HG02852 (cell line): ENCODE measurements at regions not wholly inside any gene's neighbourhood (a gene's known extent, or its start where the extent isn't known, plus 50 kb on each side); places are given as distances from the start of the nearest gene placed in this dataset.

Experiments
- ATAC-seq: cut with Tn5 transposase; IDR thresholded peaks from one replicate; pipeline ENCODE4 v1.9.1; 2021; ENCODE audit warnings: mild to moderate bottlenecking, moderate library complexity; ENCODE audit not compliant: unreplicated experiment

DNA sequence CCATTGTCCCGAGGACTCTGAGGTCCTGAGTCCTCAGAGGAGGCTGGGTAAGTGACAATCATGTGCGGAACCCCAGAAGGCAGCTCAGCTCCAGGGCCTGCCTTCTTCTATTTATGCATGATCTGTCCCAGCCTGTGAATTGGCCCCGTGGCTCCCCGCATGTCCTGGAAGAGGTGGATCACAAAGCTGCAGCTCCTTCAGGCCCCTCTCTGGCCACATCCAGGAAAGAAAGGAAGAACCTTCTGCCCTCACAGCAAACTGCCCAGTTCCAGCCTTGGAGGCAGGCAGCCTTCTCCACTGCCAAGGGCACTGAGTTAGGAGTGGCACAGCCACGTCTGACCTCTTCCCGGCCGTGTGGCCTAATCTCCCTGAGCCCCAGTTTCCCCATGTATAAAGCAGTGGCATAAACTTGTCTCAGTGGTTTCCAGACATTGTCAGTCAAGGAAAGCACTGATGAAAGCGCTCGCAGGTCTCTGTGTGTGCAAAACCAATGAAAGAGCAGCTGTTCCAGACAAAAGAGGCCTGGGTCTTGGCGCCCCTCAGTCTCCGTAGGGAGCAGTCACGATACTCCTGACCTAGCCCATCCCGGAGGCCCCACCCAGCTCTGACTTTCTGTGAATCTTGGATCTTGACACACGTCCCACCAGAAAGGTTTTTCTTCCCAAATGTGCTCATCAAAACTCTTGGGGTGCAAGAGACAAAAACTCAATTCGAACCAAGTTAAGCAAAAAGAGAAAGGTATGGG lies 497.3 kb downstream of the SHQ1 start:
- no peak for ATAC-seq

DNA sequence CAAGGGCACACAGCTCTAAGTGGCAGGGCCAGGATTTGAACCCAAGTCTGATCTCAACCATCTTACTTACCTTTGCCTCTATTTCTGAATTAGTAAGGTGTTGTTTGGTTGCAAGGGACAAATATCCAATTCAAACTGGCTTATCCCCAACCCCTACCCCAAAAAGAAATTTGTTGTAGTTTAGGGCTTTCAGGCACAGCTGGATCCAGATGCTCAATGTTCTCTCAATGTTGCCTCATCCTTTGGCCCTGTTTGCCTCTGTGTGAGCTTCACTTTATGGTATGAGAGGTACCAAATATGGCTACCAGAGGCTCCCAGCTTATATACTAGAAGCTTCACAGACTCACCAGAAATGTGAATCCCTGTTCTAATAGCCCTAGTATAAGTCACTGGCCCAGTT lies 499.9 kb downstream of the SHQ1 start:
- no peak for ATAC-seq

DNA sequence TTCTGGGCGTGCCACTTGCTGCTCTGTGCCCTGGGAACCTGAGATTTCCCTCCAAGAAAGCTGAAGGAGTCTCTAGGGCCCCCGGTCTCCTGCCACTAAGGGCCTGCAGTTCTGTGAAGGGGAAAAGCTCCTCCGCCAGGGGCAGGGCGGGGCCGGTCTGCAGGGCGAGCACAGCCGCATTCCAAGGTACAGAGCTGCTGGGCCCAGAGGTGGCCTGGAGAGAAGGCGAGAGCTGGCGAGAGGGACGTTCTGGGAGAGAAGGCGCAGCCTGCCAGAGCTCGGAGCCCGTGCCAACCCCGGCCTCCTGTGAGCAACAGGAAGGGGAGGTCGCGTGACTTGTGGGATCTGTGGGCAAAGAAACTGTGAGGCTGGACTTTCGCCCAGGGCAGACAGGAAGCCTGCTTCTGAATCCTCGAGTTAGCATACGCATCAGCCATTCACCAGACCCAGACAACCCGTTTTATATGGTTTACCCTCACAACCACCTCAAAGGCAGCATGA lies 500.4 kb downstream of the SHQ1 start:
- peak; percentile 61 for ATAC-seq

DNA sequence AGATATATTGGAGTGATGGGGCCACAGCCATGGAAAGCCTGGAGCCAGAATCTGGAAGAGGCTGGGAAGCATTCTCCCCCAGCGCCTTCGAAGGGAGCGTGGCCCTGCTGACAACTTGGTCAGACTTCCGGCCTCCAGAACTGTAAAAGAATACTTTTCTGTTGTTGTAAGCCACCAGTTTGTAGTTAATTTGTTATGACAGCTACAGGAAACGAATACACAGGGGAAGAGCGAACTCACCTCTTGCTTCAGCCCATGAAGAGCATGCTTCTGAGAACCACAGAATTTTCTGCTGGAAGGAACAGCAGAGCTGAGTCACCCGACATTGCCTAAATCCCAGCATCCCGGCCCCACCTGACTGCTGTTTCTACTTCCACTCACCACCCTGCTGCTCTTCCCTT lies 501.7 kb downstream of the SHQ1 start:
- ATAC-seq, result no peak

DNA sequence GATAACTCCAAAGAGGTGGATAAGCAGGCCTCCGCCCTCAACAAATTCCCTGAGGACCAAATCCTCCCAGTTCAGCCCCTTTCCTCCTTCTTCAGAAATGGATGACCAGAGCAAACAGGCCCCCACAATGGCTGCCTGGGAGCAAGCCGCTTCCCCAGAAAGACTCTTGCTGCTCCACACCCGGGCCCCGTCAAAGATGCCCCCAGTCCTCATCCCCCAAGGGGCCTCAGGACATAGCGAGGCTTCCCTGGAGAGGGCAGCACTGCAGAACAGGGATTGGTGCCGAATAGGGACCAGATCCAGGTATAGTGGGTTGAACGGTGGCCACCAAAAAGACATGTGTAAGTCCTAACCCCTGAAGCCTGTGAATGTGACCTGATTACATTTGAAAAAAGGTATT lies 502.3 kb downstream of the SHQ1 start:
- ATAC-seq, result no peak

DNA sequence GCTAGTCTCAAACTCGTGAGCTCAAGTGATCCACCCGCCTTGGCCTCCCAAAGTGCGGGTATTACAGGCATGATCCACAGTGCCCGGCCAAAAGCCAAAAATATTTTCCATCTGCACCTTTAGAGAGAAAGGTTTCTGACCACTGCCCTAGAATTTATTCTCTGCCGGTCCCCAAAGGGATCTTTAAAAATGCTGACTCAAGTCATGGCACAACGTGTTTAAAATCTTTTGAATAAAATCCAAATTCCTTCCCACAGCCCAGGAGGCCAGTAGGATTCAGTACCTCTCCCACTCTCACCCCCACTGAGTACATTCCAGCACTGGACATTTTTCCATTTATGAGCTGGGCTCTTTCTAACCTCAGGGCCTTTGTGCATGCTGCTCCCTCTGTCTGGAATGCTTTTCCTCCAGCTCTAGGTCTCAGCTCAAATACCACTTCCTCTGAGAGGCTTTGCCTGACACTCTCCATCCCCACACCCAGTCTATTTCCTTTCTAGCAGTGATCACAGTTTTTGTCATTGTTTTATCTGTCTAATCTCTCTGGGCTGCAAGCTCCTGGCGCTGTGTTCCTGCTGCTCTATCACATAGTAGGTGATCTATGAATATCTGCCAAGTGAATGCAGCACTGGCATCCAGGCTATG lies 502.9 kb downstream of the SHQ1 start:
- no peak for ATAC-seq

DNA sequence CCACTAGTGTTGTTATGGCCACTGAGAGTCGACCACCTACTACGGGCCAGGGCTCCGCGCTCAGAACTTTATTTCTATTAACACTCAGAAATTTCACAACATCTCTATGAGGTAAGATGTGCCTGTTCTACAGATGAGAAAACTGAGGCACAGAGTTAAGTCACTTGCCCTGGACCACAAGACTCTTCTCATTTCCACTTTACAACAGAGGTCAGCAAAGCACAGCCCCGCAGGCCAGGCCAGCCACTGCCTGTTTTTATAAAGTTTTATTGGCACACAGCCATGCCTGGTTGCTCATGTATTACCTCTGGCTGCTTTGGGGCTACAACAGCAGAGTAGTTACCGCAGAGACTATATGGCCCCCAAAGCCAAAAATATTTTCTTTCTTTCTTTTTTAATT lies 503.6 kb downstream of the SHQ1 start:
- no peak for ATAC-seq

DNA sequence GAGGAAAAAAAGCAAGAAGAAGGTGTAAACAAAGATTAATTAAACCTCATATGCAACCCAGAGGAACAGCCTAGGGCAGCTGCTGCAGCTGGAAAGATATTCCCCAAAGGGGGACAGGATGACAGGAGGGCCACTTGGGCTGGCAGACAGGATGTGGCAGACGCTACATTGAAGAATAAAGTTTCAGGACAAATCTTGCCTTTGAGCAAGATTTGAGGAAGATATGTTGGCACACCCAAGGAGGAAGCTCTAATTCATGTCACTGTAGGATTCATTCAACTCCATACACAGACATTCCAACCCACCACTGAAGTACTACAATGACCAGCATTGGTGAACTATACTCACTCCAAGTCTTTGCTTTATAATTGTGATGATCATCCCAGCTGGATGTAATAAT lies 504.0 kb downstream of the SHQ1 start:
- ATAC-seq, result no peak

DNA sequence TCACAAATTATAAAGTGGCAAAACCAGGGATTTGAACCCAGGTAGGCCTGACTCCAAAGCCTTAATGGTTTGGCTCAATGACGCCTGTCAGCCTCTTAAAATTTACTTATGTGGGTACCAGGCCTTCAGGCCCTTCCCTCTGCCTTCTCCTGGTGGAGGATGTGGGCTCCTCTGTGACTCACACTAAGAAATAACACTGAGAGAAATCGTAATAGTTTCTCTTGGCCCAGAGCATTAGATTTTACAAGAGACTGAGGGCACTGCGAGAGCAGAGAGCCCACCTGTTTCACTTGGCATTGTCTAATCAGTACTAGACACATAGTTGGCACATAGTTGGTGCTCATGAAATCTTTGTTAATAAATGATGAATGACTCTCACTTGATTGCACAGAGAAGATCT lies 505.2 kb downstream of the SHQ1 start:
- ATAC-seq, result no peak

DNA sequence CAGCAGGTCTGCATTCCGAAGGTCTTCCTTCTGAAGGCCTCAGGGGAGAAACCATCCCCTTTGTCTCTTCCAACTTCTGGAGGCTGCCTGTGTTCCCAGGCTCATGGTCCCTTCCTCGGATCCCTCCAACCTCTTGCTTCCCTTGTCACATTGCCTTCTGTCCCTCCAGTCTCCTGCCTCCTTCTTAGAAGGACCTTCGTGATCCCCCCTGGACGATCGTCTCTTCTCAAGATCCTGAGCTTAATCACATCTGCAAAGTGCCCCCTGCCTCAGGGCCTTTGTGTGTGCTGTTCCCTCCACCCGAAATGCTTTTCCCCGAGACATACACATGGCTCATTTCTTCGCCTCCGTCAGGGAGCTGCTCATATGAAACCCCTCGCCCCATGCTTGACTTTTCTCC lies 505.8 kb downstream of the SHQ1 start:
- ATAC-seq, result no peak

DNA sequence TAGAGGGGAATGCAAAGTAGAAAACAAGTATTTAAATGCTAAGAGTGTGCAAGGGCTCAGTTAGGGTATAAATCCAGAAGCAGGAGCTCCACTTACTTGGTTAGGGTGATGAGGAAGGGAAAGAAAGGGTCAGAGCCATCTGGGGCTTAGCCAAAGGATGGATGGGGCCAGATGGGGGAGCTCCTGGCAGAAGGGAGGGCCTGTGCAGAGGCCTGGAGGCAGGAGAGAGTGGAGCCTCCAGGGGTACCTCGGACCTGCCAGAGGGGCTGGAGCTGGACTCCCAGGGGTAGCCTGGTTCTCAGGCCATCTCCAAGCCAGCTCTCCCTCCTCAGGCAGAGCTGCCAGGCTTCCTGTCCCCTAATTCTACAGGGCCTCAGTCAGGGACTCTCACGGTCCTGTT lies 506.3 kb downstream of the SHQ1 start:
- no peak for ATAC-seq

DNA sequence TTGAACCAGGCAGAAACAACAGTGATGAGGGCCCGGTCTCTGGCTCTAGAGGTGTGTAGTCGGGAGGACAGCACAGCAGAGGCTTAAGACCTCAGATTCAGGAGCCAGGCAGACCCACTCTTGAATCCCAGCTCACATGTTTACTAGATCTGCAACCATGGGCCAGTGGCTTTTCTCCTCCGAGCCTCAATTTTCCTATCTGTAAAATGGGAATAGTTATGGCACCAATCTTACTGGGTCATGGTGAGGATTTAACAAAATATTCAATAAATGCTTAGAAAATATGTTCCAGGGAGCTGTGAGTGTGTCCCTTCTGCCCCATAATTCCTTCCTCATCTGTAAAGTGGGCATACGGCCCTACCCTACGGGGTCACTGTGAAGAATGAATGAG lies 506.9 kb downstream of the SHQ1 start:
- ATAC-seq, result no peak

DNA sequence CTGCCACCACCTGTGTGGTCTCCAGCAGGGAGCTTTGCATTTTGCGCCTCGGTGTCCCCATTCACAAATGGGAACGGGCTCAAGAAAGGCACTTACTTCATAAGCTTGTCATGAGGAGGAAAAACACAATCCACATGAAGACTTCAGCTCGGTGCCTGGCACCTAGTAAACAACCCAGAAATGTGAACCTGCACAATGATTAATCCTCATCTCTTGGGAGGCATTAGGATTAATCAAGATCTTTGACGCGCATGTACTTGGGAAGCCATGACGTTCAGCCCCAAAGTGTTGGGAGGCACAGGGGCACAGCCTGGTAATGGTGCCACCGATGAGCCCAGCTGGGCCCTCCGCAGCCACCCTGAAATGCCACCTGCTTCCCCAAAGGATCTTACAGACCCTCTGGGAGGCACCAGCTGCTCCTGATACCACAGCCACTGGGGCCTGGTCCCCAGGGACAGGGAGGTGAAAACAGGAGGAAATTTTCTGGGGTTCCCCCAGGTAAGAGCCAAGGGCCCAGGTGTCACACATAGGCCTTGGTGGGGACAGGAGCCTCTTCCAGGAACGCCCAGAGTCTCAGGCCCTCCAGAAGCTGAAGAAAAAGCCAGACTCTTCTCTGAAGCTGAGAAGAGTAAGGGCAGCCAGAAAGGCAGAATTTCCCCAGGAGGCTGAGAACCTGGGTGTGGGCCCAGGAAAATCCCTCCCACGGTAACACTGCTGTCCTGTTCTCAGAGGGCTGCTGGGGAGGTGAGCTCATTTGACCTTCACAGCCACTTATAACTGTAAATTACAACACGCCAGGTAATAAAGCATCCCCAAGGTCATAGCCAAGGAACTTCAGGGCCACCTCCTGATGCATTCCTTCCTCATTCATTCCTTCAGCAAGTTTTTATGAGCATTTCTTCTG lies 507.5 kb downstream of the SHQ1 start:
- ATAC-seq, result peak; percentile 55

DNA sequence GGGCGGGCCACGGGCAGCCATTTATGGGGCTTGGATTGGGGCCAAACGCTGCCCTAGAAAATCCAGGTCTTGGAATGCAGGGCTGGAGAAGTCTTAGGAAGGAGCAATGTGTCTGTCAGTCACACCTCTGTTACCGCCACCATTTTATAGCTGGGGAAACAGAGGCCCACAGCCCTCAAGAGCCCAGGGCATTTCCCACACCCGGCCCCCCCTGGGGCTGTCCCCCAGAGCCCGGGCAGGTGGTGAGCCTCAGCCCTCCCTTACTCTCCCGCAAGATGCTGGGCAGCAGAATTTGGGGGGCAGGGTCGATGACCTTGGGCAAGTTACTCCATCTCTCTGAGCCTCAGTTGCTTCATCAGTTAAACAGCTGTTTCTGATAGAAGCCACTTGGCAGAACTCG lies 508.2 kb downstream of the SHQ1 start:
- ATAC-seq, result no peak

DNA sequence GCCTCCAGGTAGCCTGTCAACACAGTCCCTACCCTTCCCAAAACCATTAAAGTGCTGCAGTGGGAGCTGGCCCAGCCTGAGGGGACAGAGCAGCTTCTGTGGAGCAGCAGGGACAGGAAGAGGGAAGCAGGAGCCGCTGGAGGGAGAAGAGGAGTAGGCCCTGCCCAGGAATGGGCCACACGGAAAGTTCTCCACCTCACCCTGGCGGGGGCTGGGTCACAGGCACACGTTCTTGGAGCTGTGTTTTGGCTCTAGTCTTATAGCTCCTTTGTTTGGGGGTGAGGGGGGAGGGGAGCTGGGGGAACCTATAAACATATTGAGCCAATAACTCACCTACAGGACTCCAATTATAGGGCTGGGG lies 508.6 kb downstream of the SHQ1 start:
- ATAC-seq, result no peak

DNA sequence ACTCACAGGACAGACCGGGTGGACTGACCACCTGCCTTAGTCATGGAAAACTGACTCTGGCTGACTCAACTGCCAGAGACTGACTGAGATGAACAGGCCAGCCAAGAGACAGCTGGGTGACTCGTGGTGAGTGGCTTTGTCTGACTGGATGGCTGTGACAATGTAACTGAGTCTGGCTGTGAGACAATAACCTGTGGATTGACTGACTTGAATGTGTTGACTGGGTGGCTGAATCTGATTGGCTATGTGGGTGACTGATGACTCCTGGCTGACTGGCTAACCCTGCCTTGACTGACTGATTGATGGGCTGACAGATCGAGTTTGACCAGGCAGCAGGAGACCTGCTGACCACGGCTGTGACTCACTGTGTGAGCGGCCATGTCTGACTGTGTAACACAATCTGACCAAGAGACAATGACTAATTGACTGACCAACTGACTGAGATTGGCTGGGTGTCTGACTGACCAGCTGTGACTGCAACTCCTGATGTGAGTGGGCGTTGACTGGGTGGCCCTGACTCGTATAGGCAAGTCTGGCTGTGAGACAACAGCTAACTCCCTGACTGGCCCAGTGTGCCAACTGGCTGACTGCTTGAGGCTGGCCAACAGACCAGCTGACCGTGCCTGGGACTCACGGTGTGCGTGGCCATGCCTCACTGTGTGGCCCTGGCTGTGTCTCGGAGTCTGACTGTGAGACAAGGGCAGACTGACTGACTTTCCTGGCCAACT lies 509.1 kb downstream of the SHQ1 start:
- ATAC-seq, result peak; percentile 31

DNA sequence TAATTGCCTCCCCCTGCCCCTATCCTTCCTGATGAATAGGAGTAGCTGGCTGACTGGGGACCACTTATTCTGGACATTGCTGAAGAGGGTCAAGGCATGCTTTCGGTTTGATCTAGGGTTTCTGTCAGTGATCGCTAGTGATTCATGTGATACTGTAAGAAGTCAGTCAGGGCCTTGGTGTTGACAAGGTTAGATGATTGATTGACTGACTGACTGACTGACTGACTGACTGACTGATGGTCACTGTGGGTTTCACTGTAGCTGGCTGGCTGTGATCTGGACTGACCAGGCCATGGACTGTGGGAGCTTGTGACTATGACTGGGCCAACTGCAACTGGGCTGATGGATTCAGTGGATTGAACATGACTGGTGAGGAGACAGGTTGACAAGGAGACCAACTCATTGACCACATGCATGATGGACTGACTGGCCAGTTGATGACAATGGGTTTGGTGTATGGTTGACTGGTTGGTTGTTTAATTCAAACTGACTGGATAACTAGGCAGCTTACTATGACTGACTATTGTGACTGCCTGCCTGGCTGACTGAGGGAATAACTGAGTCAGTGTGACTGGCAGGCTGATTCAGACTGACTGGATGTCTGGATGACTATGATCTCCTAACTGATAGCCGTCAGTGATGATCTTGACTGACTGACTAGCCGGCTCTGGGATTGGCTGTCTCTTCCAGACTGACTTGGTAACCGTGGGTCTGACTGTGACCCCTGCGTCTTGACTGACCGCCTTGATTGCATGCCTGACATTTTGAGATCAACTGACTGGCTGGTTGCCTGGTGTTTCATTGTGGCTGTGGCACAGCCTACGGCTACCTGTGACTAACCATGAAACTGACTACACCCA lies 509.9 kb downstream of the SHQ1 start:
- no peak for ATAC-seq

DNA sequence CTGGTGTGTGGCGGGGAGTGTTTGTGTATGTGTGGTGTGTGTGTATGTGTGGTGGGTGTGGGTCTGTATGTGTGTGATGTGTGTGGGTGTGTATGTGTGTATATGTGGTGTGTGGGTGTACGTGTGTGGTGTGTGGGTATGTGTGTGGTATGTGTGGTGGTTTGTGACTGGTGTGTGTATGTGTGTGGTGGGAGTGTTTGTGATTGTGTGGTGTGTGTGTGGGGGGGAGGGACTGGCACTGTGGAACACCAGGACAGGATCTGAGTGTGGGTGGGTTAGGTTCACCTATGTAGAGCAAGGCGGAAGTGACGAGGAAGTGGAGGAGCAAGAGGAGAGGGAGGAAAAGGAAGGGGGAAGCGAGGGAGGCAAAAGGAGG lies 510.8 kb downstream of the SHQ1 start:
- no peak for ATAC-seq

DNA sequence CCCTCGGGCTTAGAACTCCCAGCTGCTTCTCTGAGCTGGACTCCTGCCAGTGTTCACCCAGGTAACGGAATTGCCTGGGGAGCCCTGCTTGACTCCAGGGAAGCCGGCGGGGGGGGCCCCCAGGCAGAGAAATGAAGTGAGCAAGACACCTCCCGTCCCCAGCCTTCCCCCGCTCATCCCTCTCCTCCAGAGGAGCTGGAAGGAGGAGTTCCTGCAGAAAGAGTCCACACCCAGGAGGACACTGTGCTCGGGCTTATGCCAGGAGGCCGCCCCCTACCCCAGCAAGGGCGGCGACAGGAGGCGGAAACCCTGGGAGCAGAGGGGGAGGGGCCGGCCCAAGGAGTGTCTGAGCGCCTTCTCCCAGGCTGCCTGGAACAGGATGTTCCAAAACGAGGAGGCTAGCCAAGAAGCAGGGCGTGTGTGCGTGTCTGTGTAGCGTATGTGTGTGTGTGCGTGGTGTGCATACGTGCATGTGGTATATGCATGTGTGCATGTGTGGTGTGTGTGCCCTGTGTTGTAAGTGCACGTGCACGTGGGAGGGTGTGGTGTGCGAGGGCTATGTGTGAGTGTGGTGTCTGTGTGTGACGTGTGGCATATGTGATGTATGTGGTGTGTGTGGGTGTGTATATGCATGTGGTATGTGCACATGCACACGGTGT lies 511.3 kb downstream of the SHQ1 start:
- no peak for ATAC-seq
